NT2/D1 (cell line): ENCODE measurements at regions not wholly inside any gene's neighbourhood (a gene's known extent, or its start where the extent isn't known, plus 50 kb on each side); places are given as distances from the start of the nearest gene placed in this dataset.

Experiments used
- DNase-seq: peaks from one replicate; pipeline ENCODE4 v3.0.0-alpha.2; 2011; ENCODE audit warnings: low read depth, low spot score
- H3K27me3 ChIP-seq: 2 replicates; pipeline ENCODE4 v1.6.0; 2011; ENCODE audit warnings: mild to moderate bottlenecking; ENCODE audit not compliant: insufficient read length, insufficient read depth
- H3K36me3 ChIP-seq: 2 replicates; pipeline ENCODE4 v1.6.1; 2011; ENCODE audit warnings: mild to moderate bottlenecking, low read length, mixed read lengths; ENCODE audit not compliant: insufficient read depth, insufficient read length
- H3K4me1 ChIP-seq: 2 replicates; pipeline ENCODE4 v1.5.1; 2011; ENCODE audit not compliant: insufficient read depth, insufficient read length
- H3K4me3 ChIP-seq: 2 replicates; pipeline ENCODE4 v1.5.1; 2011; ENCODE audit warnings: low read depth; ENCODE audit not compliant: insufficient read length
- H3K9ac ChIP-seq: 2 replicates; pipeline ENCODE4 v1.6.0; 2011; ENCODE audit warnings: low read depth; ENCODE audit not compliant: insufficient read length
- H3K9me3 ChIP-seq: 2 replicates; pipeline ENCODE4 v1.5.1; 2011; ENCODE audit warnings: mild to moderate bottlenecking, low read length; ENCODE audit not compliant: insufficient read depth
- SUZ12 ChIP-seq: IDR thresholded peaks from 2 replicates; pipeline ENCODE4 v1.6.1; 2011; ENCODE audit not compliant: insufficient read length, insufficient read depth; ENCODE audit errors: extremely low read depth
- YY1 ChIP-seq: IDR thresholded peaks from 2 replicates; pipeline ENCODE4 v1.6.1; 2011; ENCODE audit not compliant: insufficient read length, insufficient read depth
- ZNF274 ChIP-seq: IDR thresholded peaks from 2 replicates; pipeline ENCODE4 v1.6.1; 2011; ENCODE audit warnings: mild to moderate bottlenecking, low read depth, low read length

- H3K4me3 ChIP-seq: no peak overlapping the region
- no peak overlapping the region for H3K9ac ChIP-seq
- no peaks in the 10 kb centered on the region for H3K9me3 ChIP-seq
- DNase-seq: no peak
- TF ChIP-seq YY1 (no peak), SUZ12 (no peak), ZNF274 (no peak)
- no peaks in the 10 kb centered on the region for H3K27me3 ChIP-seq
- no peaks in the 10 kb centered on the region for H3K4me1 ChIP-seq
- no peaks in the 10 kb centered on the region for H3K36me3 ChIP-seq
Measured at GRCh38 chr3:146747051-146747450, 141.9 kb upstream of the PLSCR5 start.

- H3K36me3 ChIP-seq: no peaks in the 10 kb centered on the region
- no peaks in the 10 kb centered on the region for H3K4me1 ChIP-seq
- no peak overlapping the region for H3K9ac ChIP-seq
- no peak overlapping the region for H3K4me3 ChIP-seq
- H3K27me3 ChIP-seq: no peaks in the 10 kb centered on the region
- DNase-seq: no peak
- no peaks in the 10 kb centered on the region for H3K9me3 ChIP-seq
- TF ChIP-seq YY1: no peak
- no peak for TF ChIP-seq SUZ12
- TF ChIP-seq ZNF274: no peak
Measured at GRCh38 chr3:146746190-146746589, 141.0 kb upstream of the PLSCR5 start.

GRCh38 chr3:146739203-146739671 is 134.1 kb upstream of the PLSCR5 start:
- Histone ChIP-seq H3K36me3 (no peaks in the 10 kb centered on the region), H3K4me3 (no peak overlapping the region), H3K4me1 (no peaks in the 10 kb centered on the region), H3K9ac (no peak overlapping the region), H3K27me3 (no peaks in the 10 kb centered on the region), H3K9me3 (no peaks in the 10 kb centered on the region)
- no peak for DNase-seq
- TF ChIP-seq ZNF274 (no peak), YY1 (no peak), SUZ12 (no peak)

- Histone ChIP-seq H3K9ac (no peak overlapping the region), H3K9me3 (no peaks in the 10 kb centered on the region), H3K4me1 (no peaks in the 10 kb centered on the region), H3K27me3 (no peaks in the 10 kb centered on the region), H3K36me3 (no peaks in the 10 kb centered on the region), H3K4me3 (no peak overlapping the region)
- TF ChIP-seq SUZ12 (no peak), ZNF274 (no peak), YY1 (no peak)
- DNase-seq: no peak
Measured at GRCh38 chr3:146732325-146732724, 127.2 kb upstream of the PLSCR5 start.

- Histone ChIP-seq H3K9me3 (no peaks in the 10 kb centered on the region), H3K4me1 (no peaks in the 10 kb centered on the region), H3K4me3 (no peak overlapping the region), H3K9ac (no peak overlapping the region), H3K36me3 (no peaks in the 10 kb centered on the region), H3K27me3 (no peaks in the 10 kb centered on the region)
- no peak for DNase-seq
- no peak for TF ChIP-seq SUZ12
- TF ChIP-seq ZNF274: no peak
- no peak for TF ChIP-seq YY1
Measured at GRCh38 chr3:146715170-146715569, 110.0 kb upstream of the PLSCR5 start.

- no peaks in the 10 kb centered on the region for H3K9me3 ChIP-seq
- H3K4me1 ChIP-seq: no peaks in the 10 kb centered on the region
- no peak overlapping the region for H3K4me3 ChIP-seq
- no peaks in the 10 kb centered on the region for H3K36me3 ChIP-seq
- DNase-seq: no peak
- no peak for TF ChIP-seq SUZ12
- TF ChIP-seq YY1: no peak
- no peak for TF ChIP-seq ZNF274
- no peak overlapping the region for H3K9ac ChIP-seq
- no peaks in the 10 kb centered on the region for H3K27me3 ChIP-seq
Measured at GRCh38 chr3:146712806-146713205, 107.7 kb upstream of the PLSCR5 start.

GRCh38 chr3:146709969-146710368 is 104.8 kb upstream of the PLSCR5 start:
- Histone ChIP-seq H3K4me3 (no peak overlapping the region), H3K9ac (no peak overlapping the region), H3K27me3 (no peaks in the 10 kb centered on the region), H3K9me3 (no peaks in the 10 kb centered on the region), H3K4me1 (no peaks in the 10 kb centered on the region), H3K36me3 (no peaks in the 10 kb centered on the region)
- no peak for TF ChIP-seq ZNF274
- no peak for TF ChIP-seq SUZ12
- no peak for TF ChIP-seq YY1
- DNase-seq: no peak
